Activated CD4-positive, alpha-beta T cell treated with anti-CD3 and anti-CD28 coated beads, Interleukin-10, Interleukin-2, amounts not matched to agents 100 ng/mL and 50 ng/mL, durations not matched to agents 16 hours and 8 hours (primary cell): ENCODE measurements at regions not wholly inside any gene's neighbourhood (a gene's known extent, or its start where the extent isn't known, plus 50 kb on each side); places are given as distances from the start of the nearest gene placed in this dataset.
"Not testable (repeated sequence)": the region's sequence is repeated elsewhere in the genome, so short reads cannot be mapped to it uniquely, and the experiment has no call there.

ENCODE experiments used
- DNase-seq: peaks from one replicate; pipeline ENCODE4 v3.0.0-alpha.2; 2020

DNA sequence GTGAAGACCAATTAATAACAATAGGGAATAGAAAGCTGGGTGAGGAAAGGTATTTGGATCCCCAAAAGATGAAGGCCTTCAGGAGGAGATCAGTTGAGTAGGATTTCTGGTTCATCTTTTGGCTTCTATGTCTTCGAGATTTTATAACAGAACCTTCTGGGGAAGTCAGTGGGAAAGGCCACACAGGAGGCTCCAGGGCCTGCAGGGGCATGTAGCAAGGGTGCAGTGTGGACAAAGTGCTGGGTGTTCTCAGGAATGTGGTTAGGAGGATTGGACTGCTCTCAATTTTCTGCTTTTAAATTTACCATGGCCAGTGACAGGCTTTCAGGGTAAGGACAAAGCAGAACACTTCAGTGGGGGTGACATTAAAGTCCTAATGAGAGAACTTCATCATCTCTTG is 378.0 kb downstream of the CCSER2 start:
- DNase-seq: no peak

DNA sequence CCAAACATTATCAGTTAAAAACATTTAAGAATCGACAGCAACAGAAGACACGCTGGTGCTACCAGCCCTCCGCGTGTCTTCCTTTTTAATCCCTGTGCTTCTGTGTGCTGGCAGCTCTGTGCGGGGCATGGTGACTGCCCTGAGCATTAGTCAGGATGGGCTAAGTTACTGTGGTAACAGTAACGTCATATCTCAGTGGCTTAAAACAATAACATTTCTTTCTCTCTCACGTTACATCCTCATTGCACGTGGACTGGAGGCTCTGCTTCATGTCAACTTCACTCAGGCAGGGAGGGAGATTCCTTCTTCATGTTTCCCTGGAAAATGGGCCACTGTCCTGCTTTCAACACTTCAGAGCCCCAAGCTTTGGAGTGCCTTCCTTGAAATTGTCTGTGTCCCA is 378.5 kb downstream of the CCSER2 start:
- DNase-seq: no peak

DNA sequence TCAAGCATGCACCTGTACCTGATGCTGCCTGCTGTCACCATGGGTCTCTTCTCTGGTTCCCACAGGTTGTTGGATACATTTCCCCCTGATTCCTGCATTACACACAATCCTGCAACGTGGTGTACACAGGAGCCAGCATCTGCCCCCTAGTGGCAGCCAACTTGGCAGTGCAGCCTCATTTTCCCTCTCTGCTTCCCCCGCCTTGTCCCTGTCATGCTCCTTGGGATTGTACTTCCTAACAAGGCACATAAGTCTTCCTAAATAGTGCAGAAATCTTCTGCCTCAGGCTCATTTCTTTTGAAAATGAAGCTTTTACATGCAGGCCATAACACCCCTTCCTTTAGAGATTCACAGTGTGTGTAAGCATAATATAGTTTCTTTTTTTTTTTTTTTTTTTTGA is 387.5 kb downstream of the CCSER2 start:
- peak; percentile 31 for DNase-seq

DNA sequence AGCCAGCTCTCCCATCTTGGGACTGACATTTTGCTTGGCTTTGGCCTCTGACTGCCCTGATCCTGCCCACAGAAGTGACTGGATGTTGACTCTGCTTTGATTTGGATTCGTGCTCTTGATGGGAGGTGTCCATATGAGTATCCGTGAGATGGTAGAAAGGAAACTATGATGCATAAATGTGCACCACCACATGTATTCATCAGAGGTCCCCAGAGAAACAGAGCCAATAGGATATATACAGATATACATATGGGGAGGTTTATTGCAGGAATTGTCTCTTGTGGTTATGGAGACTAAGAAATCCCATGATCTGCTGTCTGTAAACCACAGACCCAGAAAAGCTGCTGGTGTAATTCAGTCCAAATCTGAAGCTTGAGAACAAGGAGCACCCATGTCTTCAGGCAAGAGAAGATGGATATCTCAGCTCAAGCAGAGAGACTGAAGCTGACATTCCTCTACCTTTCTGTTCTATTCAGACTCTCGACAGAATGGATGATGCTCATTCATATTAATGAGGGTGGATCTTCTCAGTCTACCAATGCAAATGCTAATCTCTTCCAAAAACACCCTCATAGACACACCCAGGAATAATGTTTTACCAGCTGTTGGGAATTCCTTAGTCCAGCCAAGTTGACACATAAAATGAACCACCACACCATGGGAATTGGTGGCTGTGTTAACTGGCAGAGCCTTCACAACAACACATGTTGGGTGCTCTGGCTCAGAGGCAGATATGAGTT is 390.7 kb downstream of the CCSER2 start:
- DNase-seq: no peak

DNA sequence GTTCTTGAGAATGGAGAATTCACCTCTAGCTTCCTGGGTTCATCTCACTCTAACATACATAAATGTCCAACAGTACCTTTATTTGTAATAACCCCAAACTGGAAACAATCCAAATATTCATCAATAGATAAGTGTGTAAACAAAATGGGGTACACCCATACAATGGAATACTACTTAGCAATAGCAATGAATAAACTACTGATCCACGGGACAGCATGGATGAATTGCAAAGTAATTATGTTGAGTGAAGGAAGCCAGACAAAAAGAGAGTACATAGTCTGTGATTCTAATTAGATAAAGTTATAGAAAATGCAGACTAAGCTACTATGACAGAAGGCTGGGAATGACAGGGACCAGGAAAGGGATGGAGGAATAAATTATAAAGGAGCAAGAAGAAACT is 391.3 kb downstream of the CCSER2 start:
- no peak for DNase-seq

DNA sequence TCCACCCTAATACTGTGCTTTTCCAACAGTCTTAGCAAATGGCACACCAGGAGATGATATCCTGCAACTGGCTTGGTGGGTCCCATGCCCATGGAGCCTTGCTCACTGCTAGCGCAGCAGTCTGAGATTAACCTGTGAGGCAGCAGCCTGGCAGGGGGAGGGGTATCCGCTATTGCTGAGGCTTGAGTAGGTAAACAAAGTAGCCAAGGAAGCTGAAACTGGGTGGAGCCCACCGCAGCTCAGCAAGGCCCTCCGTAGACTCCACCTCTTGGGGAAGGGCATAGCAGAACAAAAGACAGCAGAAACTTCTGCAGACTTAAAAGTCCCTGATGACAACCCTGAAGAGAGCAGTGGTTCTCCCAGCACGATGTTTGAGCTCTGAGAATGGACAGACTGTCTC is 399.0 kb downstream of the CCSER2 start:
- DNase-seq: no peak

DNA sequence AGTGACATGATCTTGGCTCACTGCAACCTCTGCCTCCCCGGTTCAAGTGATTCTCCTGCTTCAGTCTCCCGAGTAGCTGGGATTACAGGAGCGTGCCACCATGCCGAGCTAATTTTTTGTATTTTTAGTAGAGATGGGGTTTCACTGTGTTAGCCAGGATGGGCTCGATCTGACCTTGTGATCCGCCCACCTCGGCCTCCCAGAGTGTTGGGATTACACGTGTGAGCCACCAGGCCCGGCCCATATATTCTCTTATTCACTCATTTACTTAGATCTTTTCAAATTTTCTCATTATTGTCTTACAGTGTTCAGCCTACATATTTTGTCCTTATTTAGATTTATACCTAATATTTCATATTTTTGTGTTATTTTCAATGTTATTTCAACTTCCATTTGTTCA is 410.7 kb downstream of the CCSER2 start:
- not testable (repeated sequence) for DNase-seq

DNA sequence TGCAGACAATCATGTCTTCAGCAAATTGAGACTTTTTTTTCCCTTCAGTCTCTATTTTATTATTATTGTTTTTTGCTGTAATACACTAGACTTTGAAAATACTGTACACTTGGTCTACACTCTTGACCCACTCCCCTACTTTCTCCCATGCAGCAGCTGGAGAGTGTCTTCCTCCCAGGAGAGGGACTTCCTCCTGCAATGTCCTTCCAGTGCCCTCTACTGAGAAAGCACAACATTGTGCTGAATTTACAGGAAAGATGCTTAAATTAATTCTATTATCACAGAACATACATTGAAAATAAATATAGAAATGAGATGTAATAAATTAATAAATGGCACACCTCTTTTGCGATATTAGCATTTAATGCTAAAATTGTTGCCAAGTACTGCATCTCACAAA is 411.3 kb downstream of the CCSER2 start:
- DNase-seq: no peak

DNA sequence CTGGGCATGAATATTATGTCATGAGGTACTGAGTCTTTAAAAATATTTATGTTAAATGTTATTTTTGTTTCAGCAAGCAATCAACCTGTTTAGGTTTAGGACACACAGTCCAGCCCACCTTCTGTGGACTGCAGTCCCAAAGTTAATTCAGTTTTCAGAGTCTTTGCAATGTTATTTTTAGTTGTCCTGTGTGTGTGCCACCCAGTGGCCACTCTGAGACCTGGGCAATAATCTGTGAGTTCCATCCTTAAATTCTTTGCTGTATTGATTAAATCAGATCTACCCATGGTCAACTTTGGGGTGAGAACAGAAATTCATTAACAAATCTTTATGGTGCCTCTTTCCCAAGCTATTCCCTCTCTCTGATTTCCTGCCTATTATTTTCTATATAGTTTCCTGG is 415.1 kb downstream of the CCSER2 start:
- DNase-seq: no peak

DNA sequence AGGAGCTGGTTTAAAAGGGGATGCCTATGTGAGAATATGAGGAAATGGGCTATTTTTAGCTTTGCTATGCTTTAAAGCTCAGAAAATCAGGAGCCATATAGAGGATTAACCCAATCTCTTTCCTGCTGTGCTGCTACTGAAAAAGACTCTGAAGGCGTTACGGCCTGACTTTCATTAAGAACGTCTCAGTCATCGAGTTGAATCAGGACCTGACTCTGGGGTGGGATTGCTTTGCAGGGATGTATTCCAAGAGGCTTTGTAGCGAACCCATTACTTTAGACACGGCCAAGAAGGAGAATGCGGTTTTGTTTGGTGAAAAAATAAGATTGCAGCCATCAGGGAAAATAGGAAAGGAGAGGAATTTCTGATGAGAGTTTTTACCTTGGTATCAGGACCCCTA is 426.9 kb downstream of the CCSER2 start:
- DNase-seq: no peak

DNA sequence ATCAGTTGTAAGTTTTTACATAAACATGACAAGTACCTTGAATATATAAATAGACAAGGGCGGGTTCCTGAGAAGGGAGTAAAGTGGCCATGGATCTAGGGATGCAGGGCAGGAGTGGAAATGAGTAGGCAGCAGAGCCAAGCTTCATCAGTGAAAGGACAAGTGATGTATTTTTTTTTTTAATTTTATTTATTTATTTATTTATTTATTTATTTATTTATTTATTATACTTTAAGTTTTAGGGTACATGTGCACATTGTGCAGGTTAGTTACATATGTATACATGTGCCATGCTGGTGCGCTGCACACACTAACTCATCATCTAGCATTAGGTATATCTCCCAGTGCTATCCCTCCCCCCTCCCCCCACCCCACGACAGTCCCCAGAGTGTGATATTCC is 428.3 kb downstream of the CCSER2 start:
- DNase-seq: not testable (repeated sequence)

DNA sequence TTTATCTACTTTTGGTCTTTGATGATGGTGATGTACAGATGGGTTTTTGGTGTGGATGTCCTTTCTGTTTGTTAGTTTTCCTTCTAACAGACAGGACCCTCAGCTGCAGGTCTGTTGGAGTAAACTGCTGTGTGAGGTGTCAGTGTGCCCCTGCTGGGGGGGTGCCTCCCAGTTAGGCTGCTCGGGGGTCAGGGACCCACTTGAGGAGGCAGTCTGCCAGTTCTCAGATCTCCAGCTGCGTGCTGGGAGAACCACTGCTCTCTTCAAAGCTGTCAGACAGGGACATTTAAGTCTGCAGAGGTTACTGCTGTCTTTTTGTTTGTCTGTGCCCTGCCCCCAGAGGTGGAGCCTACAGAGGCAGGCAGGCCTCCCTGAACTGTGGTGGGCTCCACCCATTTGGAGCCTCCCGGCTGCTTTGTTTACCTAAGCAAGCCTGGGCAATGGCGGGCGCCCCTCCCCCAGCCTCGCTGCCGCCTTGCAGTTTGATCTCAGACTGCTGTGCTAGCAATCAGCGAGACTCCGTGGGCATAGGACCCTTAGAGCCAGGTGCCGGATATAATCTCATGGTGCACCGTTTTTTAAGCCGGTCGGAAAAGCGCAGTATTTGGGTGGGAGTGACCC is 433.7 kb downstream of the CCSER2 start:
- DNase-seq: not testable (repeated sequence)

DNA sequence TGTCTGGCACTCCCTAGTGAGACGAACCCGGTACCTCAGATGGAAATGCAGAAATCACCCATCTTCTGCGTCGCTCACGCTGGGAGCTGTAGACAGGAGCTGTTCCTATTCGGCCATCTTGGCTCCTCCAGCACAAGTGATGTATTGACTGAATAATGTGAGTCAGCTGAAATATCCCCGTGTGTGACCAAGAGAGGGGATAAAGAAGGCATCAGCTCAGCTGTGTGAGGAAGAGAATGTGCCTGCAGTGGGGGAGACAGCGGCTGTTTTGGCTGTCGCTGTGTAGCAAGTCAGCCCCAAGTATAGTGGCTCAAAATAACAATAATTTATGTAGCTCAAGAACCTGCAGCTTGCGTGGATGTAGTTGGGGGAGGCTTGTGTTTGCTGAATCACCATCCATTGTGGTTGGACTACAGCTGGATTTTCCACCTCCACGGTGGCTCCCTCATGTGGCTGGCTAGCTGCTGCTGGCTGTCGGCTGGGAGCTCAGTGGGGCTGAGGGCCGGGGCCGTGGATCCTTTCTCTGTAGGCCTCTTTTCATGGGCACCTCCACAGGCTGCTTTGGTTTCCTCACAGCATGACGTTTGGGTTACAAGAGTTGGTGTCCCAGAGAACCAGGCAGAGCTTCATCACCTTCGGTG is 434.5 kb downstream of the CCSER2 start:
- DNase-seq: no peak

DNA sequence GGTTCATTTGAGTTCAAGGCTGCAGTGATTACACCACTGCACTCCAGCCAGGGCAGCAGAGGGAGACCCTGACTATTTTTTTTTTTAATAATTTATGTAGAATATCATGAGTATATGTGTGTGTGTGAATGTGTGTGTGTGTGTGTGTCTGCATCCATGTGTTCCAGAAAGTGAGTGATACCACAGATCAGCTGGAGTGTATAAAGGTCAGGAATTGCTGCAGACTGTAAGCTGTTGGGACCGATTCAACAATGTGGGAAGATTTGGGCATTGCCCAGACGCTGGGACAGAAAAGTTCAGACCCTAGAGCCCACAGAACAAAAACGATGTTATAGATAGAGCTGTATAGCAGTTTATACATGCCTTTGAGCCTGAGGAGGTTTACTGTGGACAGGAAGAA is 435.6 kb downstream of the CCSER2 start:
- DNase-seq: no peak

DNA sequence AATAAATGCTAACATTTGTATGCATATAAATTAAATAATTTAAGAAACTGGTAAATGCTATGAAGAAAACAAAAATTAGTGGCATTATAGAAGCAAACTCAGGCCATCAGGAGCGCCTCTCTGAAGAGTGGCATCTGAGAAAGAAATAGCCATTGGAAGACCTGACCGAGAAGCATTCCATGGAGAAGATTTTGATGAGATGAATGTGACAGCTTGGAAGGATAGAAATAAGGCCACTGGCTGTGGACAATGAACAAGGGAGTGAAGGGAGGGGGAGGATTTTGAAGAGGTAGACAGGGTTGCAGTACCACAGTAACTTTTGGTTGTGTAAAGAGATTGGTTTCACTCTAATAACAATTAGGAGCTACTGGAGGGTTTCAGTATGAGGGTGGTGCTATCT is 436.7 kb downstream of the CCSER2 start:
- no peak for DNase-seq

DNA sequence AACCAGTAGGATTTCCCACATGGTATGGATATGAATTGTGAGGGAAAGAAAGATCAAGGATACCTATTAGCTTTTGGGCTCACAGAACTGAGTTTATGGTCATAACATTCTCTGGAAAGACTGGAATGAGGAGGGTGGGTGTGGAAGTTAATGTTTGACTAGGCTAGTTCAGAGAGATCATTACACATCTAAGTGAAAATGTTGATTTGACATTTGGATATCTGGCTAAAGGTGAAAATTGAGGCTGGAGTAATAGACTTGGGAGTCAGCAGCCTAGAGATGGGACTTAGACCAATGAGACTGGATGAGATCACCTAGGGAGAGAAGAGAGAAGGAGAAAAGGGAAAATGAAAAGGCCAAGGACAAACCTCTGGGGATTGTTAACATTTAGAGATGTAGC is 437.3 kb downstream of the CCSER2 start:
- DNase-seq: no peak

DNA sequence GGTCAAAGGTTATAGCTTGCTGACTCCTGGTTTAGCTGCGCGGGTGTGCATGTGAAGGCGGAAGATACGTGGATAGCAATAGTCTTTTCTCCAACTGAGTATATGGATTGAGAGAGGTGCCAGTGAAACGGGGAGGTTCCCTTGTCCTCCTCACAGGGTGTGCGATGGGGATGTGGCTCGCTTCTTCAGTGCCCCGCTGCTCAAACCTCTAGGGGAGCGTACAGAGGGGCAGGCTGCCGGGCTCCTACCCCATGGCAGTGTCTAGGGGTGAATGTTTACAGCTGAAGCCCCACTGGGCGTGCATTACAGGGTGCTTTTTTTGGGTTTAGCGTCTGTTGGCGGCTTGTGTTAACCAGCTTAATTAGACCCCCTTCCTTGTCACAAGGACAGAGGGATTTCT is 438.5 kb downstream of the CCSER2 start:
- no peak for DNase-seq

DNA sequence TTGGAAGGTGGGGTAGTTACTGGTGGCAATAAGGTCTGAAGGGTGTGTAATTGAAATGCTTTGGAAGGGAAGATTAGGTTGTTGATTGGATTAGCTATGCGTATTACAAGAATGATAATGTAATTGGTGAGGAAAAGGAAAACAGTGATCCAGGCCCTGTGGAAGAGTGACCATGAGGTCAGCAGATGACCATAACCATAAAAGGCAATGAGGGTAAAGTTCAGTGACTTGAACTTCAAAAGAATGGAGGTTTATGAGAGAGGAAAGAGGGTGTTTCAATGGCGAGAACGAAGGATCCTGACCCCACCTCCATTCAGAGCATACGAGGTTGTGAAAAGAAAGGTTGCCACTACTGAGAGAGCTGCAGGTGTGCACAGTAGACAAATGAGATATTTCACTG is 439.7 kb downstream of the CCSER2 start:
- DNase-seq: no peak

DNA sequence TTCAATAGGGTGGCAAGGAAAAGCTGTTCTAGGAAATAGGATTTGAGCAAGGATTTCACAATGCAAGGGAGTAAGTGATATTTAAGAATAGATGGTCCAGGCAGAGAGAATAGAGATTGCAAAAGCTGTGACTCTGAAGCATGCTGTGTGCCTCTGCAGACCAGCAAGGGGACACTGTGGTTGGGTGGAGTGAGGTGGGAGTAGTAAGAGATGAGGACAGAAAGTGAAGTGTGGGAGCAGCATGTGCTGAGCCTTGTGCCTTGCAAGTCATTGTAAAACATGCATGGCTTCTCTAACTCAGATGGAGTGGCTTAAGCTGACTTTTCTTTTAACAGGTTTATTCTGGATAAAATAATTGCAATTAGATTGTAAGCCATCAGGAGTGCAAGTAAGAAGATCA is 442.4 kb downstream of the CCSER2 start:
- DNase-seq: no peak

DNA sequence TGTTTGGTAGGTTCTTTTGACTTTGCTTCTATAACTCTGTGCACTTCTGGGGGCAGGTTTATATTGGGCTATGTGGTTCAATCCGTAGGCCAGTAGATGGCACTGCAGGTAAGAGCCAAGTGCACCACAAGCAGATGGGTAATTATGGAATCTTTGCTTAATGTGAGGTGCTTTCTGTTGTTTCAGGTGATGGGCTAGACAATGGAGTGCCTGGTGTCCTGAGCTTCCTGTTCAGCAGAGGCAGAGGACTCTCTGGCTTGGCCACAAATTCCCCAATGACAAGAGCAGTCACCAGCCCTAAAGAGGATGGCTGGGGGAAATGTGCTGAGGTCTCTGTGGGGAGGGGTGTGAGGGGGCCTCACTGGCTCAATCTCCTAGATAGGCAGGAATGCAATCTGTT is 455.0 kb downstream of the CCSER2 start:
- DNase-seq: peak; percentile 31

DNA sequence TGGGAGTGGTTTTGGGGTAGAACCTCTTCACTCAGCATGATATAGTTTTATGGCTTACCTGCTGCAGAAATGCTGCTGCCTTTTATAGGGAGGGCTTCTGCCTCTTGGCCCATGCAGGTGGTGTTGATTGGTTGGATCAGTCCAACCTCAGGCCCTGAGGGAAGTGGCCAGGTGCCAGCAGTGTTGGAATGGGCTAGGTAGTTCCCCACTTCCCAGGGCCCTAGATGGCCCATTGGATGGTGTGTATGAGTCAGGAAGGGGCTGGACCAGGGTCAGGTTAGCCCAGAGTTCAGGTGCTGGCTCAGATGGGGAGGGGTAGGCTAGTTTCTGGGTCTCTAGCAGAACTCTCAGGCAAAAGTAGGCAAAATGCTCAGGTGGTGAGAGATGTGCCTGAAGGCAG is 455.5 kb downstream of the CCSER2 start:
- DNase-seq: no peak

DNA sequence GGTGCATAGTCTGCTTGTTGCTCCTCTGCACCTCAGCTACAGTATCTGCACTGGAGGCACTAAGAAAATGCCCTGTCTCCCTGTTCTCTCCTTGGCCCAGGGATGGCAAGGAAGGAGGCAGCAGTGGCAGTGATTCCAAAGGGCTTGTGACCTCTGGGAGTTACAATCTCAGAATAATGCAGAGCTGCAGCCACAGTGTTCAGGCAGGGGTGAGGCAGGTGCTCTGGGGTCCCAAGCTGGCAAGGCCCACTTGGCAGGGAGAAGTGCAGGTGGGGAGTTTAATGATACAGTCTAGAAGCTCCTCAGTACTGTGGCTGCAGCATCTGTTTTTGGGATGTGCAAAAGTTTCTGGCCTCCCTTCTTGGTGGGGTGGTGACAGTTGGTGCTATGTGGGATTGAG is 456.4 kb downstream of the CCSER2 start:
- DNase-seq: no peak

DNA sequence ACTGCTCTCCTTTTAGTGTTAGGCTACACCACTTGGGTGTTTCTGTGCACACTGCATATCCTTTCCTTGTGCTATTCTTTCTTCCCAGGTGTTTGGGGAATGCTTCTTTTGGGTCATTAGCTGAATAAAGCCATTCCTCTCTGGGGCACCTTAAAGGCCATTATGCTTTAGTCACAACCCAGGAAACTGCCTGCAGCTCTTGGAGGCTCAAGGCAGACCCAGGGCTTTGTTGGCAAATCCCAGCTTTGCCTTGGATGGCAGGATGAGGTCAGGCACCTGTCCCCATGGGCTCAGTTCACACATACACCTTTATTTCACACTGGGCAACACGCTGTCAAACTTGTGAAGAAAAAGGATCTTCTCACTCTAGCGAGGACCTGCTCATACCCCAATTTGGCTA is 460.6 kb downstream of the CCSER2 start:
- no peak for DNase-seq

DNA sequence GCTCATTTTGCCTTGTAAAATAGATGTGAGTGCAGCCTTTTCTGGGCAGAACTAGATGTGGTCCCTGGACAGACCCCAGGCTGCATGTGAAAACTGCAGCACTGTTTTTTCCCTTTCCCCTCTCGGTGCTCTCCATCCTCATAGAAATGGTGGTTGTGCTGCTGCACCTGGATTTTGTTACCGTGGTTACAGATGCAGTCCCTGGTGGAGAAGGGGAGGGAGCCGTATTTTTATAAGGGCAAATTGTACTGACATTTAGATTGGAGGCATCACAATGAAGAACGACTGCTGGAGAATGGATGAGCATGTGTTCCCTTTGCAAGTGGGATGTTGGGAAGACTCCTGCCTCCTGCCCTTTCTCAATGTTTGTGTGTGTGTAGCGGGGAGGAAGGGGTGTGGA is 469.9 kb downstream of the CCSER2 start:
- no peak for DNase-seq

DNA sequence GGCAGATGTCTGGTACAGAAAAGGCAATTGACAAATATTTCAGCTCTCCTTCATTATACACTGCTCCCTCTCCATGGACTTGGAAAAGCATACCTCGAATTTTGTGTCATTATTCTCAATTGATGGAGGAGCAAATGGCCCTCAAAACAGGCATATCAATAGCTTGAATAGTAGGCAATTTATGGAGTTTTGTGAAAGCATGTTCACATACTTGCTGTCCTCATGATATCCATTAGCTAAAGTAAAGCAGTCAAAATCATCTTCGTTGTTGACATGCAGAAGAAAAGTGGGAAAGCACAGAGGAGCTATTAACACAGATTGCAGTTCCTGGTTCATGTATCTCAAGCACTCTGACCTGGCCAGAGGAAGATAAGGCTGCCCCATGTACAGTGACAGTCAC is 472.8 kb downstream of the CCSER2 start:
- DNase-seq: no peak
